Mucosa of descending colon (tissue), 3 donors: ENCODE measurements at regions not wholly inside any gene's neighbourhood (a gene's known extent, or its start where the extent isn't known, plus 50 kb on each side); places are given as distances from the start of the nearest gene placed in this dataset.

Experiments
- ATAC-seq: fragments of 200-7000 bp; cut with Tn5 transposase; one replicate; pipeline ENCODE4 v1.9.1; 2020; ENCODE audit warnings: mild to moderate bottlenecking, moderate library complexity
- DNase-seq, 3 donors: peaks; one replicate each; pipeline ENCODE4 v3.0.0-alpha.2; 2020
- H3K36me3 ChIP-seq: fragments of 200-600 bp; one replicate; pipeline ENCODE4 v1.8.0; 2021; ENCODE audit warnings: low read depth, mild to moderate bottlenecking
- H3K4me1 ChIP-seq: fragments of 200-600 bp; one replicate; pipeline ENCODE4 v1.8.0; 2021; ENCODE audit warnings: low read depth, mild to moderate bottlenecking
- H3K4me3 ChIP-seq: fragments of 200-600 bp; one replicate; pipeline ENCODE4 v1.8.0; 2021; ENCODE audit warnings: mild to moderate bottlenecking
- H3K9me3 ChIP-seq: fragments of 200-600 bp; one replicate; pipeline ENCODE4 v1.8.0; 2021; ENCODE audit warnings: mild to moderate bottlenecking
- intact Hi-C, 2 donors: fragments of 100-400 bp; cut with DNase I in 1 of 2; cut with micrococcal nuclease in 1 of 2; formaldehyde crosslinking; loops; one replicate each; pipeline versions ENCODE4 v1.11.0 to v1.11.1; 2022; cut with DNase I, micrococcal nuclease
- TF ChIP-seq, protein P1 (sequence below): fragments of 200-600 bp; IDR thresholded peaks from one replicate; pipeline ENCODE4 v1.8.0; 2022; ENCODE audit warnings: antibody characterized with exemption, mild to moderate bottlenecking
- donor health status: DM: no; HTN: no; CAD: no; lungs with moderate emphysema.
- donor health status: DM: no; HTN: no; CAD: no.
- donor health status: DM: no; HTN: yes; CAD: no.

DNA sequence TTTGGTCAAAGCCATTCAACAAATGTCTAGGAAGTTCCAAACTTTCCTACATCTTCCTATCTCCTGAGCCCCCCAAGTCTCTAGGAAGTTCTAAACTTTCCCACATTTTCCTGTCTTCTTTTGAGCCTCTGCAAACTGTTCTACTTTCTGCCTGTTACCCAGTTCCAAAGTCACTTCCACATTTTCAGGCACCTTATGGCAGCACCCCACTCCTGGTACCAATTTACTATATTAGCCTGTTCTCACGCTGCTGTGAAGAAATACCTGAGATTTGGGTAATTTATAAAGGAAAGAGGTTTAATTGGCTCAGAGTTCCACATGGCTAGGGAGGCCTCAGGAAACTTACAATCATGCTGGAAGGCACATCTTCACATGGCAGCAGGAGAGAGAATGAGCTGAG lies 869.2 kb downstream of the TDRD15 start:
- DNase-seq: no peak
- intact Hi-C loops: no loop called here
- ATAC-seq: no peak
- TF ChIP-seq, protein P1, sequence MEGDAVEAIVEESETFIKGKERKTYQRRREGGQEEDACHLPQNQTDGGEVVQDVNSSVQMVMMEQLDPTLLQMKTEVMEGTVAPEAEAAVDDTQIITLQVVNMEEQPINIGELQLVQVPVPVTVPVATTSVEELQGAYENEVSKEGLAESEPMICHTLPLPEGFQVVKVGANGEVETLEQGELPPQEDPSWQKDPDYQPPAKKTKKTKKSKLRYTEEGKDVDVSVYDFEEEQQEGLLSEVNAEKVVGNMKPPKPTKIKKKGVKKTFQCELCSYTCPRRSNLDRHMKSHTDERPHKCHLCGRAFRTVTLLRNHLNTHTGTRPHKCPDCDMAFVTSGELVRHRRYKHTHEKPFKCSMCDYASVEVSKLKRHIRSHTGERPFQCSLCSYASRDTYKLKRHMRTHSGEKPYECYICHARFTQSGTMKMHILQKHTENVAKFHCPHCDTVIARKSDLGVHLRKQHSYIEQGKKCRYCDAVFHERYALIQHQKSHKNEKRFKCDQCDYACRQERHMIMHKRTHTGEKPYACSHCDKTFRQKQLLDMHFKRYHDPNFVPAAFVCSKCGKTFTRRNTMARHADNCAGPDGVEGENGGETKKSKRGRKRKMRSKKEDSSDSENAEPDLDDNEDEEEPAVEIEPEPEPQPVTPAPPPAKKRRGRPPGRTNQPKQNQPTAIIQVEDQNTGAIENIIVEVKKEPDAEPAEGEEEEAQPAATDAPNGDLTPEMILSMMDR: no peak
- no peaks in the 10 kb centered on the region for H3K4me1 ChIP-seq
- H3K4me3 ChIP-seq: no peak overlapping the region
- peaks cover 18% of the 10 kb centered on the region for H3K9me3 ChIP-seq
- H3K36me3 ChIP-seq: no peaks in the 10 kb centered on the region

DNA sequence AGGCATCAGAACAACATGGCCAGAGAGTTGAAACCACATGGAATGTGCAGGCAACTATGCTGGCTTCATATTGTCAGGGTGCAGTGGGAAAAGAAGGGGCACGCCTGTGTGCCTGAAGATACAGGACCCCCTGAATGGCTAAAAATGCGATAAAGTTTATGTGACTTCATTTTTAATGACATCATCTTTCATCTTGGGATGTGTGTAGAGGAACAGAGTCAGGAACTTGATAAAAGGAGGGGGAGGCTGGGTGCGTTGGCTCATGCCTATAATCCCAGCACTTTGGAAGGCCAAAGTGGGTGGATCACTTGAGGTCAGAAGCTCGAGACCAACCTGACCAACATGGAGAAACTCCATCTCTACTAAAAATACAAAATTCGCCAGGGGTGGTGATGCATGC lies 872.6 kb downstream of the TDRD15 start:
- TF ChIP-seq, protein P1: no peak
- intact Hi-C loops: no loop called here
- no peak for DNase-seq

DNA sequence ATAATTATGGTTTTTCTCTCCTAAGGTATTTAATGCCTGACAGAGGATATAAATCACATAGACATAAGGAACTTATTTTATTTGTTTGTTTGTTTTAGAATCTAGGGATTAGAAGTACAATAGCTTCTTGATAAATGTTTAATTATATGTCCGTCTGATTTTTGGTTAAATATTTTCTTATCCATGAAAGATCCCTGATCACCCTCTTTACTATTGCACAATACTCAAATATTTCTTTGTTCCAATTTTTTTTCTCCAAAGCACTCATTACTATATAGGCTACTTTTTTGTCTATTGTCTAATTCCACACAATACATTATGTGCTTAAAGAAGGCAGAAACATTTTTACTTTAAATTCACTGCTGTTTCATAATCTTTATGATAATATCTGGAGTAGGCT lies 875.8 kb downstream of the TDRD15 start:
- Histone ChIP-seq H3K9me3 (peaks cover 4% of the 10 kb centered on the region), H3K36me3 (no peaks in the 10 kb centered on the region), H3K4me1 (no peaks in the 10 kb centered on the region), H3K4me3 (no peak overlapping the region)
- ATAC-seq (no peak), DNase-seq (no peak)
- TF ChIP-seq, protein P1: no peak
- intact Hi-C loops: no loop called here

More for the DNA sequence above, 872.6 kb downstream of the TDRD15 start:
- no peak for ATAC-seq
- peaks cover 18% of the 10 kb centered on the region for H3K9me3 ChIP-seq
- no peaks in the 10 kb centered on the region for H3K4me1 ChIP-seq
- no peaks in the 10 kb centered on the region for H3K36me3 ChIP-seq
- H3K4me3 ChIP-seq: no peak overlapping the region

DNA sequence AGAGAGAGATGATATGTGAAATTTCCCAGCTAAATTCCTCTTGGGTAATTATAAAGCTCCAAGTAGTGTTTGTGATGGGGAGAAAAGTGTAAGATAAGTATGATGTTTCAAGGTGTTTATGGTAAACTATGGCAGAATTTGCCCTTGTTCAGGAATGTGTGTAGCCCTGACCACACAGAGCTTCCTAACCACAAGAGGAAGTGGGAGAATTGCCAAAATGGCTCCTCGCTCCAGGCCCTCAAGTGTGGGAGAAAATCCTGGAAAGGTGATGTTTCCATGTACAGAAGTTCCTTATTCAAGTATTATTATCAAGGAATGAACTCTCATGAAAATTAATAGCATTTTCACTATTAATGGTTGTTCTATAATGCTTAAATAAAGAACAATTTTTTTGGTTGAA lies 878.3 kb downstream of the TDRD15 start:
- ATAC-seq: no peak
- intact Hi-C loops: no loop called here

DNA sequence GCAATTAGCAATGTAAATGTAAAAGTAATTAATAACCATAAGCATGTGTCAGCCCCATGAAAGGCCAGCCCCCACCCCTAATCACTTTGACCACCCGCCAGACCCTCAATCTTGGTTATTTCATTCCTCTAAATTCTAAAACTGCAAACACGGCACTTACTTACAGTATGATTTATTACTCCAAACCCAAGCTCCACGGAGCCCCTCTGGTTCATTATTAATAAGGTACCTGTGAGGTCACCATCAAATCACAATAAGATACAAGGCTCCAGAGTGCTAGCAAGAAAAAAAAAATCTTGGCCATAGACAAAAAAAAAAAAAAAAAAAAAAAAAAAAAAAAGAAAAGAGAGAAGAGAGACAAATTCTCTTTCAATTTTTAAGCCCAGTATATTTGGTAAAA lies 879.5 kb downstream of the TDRD15 start:
- TF ChIP-seq, protein P1: no peak
- intact Hi-C loops: no loop called here

More for the DNA sequence above, 878.3 kb downstream of the TDRD15 start:
- DNase-seq: no peak
- no peaks in the 10 kb centered on the region for H3K36me3 ChIP-seq
- H3K4me3 ChIP-seq: no peak overlapping the region
- no peaks in the 10 kb centered on the region for H3K4me1 ChIP-seq
- TF ChIP-seq, protein P1: no peak
- H3K9me3 ChIP-seq: no peaks in the 10 kb centered on the region

DNA sequence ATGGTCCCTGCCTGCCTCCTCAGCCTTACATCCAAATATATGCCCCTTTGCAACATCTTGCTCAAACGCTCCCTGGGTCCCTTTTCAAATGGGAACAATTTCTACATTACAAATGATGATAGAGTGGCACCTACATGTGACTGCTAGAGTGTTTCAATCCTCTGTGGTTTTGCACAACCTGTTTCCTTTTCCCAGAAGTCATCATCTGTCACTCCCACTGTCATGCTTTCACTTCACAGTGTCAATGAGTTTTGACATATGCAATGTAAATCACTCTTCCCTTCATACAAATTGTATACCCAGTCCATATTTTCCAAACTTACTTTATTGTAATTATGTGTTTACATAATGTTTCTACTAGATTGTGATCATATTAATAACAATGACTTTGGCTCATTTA lies 887.3 kb downstream of the TDRD15 start:
- Histone ChIP-seq H3K36me3 (no peaks in the 10 kb centered on the region), H3K4me1 (no peaks in the 10 kb centered on the region), H3K4me3 (no peak overlapping the region), H3K9me3 (no peaks in the 10 kb centered on the region)
- ATAC-seq: no peak
- DNase-seq: no peak
- intact Hi-C loops: no loop called here
- TF ChIP-seq, protein P1: no peak

More for the DNA sequence above, 879.5 kb downstream of the TDRD15 start:
- H3K4me1 ChIP-seq: no peaks in the 10 kb centered on the region
- no peak overlapping the region for H3K4me3 ChIP-seq
- no peaks in the 10 kb centered on the region for H3K9me3 ChIP-seq
- no peak for DNase-seq
- no peaks in the 10 kb centered on the region for H3K36me3 ChIP-seq
- no peak for ATAC-seq
